ENCODE measurements at regions not wholly inside any gene's neighbourhood (a gene's known extent, or its start where the extent isn't known, plus 50 kb on each side); places are given as distances from the start of the nearest gene placed in this dataset.

DNA sequence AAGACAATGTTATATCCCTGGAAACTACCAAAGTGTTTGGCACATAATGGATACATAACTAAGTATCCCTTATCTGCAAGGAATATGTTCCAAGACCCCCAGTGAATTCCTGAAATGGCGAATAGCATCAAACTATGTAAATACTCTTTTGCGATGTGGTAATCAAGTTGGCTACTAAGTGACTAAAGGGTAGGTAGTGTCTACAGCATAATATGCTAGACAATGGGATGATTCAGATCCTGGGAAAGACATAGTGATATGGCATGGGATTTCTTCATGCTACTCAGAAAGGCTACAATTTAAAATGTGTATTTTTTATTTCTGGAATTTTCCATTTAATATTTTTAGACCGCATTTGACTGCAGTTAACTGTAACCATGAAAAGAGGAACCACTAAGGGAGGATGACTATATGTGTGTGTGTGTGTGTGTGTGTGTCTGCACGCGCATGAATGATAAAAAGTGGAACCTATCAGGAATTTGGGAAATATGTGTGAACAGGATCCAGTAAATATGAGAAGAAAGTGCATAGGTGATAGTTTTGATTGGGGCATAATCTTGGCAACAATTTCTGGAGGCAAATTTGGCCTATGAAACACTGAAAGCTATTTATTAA is 1899.9 kb downstream of the NCAM2 start (continued):
- TF ChIP-seq SIX5 (IDR thresholded peaks at IDR 0.05; ENCODE audit: low read depth, low read length, severe bottlenecking) (no peak), SIN3A (IDR thresholded peaks at IDR 0.05; ENCODE audit: low read depth, low read length) (no peak)
- TF ChIP-seq, protein P1, sequence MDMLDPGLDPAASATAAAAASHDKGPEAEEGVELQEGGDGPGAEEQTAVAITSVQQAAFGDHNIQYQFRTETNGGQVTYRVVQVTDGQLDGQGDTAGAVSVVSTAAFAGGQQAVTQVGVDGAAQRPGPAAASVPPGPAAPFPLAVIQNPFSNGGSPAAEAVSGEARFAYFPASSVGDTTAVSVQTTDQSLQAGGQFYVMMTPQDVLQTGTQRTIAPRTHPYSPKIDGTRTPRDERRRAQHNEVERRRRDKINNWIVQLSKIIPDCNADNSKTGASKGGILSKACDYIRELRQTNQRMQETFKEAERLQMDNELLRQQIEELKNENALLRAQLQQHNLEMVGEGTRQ (IDR thresholded peaks at IDR 0.05; ENCODE audit: borderline replicate concordance, low read depth, low read length), result no peak
- TF ChIP-seq, protein P2, sequence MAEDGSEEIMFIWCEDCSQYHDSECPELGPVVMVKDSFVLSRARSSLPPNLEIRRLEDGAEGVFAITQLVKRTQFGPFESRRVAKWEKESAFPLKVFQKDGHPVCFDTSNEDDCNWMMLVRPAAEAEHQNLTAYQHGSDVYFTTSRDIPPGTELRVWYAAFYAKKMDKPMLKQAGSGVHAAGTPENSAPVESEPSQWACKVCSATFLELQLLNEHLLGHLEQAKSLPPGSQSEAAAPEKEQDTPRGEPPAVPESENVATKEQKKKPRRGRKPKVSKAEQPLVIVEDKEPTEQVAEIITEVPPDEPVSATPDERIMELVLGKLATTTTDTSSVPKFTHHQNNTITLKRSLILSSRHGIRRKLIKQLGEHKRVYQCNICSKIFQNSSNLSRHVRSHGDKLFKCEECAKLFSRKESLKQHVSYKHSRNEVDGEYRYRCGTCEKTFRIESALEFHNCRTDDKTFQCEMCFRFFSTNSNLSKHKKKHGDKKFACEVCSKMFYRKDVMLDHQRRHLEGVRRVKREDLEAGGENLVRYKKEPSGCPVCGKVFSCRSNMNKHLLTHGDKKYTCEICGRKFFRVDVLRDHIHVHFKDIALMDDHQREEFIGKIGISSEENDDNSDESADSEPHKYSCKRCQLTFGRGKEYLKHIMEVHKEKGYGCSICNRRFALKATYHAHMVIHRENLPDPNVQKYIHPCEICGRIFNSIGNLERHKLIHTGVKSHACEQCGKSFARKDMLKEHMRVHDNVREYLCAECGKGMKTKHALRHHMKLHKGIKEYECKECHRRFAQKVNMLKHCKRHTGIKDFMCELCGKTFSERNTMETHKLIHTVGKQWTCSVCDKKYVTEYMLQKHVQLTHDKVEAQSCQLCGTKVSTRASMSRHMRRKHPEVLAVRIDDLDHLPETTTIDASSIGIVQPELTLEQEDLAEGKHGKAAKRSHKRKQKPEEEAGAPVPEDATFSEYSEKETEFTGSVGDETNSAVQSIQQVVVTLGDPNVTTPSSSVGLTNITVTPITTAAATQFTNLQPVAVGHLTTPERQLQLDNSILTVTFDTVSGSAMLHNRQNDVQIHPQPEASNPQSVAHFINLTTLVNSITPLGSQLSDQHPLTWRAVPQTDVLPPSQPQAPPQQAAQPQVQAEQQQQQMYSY (CRISPR knock-in tag; IDR thresholded peaks at IDR 0.05), result no peak
- TF ChIP-seq, protein P3, sequence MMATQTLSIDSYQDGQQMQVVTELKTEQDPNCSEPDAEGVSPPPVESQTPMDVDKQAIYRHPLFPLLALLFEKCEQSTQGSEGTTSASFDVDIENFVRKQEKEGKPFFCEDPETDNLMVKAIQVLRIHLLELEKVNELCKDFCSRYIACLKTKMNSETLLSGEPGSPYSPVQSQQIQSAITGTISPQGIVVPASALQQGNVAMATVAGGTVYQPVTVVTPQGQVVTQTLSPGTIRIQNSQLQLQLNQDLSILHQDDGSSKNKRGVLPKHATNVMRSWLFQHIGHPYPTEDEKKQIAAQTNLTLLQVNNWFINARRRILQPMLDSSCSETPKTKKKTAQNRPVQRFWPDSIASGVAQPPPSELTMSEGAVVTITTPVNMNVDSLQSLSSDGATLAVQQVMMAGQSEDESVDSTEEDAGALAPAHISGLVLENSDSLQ (IDR thresholded peaks at IDR 0.05), result no peak

DNA sequence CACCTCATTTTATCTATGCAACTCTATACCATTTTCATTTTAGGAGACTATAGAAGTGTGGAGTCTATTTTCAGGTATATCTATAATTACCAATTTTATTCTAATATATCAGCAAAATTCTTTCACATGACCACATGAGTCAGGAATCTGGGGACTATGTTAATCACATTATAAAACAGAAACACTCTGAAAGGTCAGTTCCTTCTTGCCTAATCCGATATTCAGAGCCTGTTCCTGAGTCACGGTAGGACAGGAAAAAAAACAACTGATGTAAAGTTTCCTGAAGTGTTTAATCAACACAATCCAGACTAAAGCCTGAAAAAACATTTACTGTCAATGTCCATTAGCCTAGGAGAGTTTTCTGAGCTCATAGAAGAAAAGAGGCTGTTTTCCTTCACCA is 1902.3 kb downstream of the NCAM2 start:
- SMC1A ChIA-PET (ENCODE audit: uncharacterized antibody, unreplicated experiment), result no interaction called here
- POLR2A ChIA-PET, result no interaction called here
- H3K79me2 ChIP-seq (ENCODE audit: control insufficient read depth, insufficient read depth, low read length), result no peaks in the 10 kb centered on the region

More for the DNA sequence above, 1902.3 kb downstream of the NCAM2 start:
- no peak overlapping the region for H2AFZ ChIP-seq (ENCODE audit: control insufficient read depth, low read depth, low read length)
- TF ChIP-seq IKZF2 (IDR thresholded peaks at IDR 0.05), result no peak
- TF ChIP-seq, protein P4, sequence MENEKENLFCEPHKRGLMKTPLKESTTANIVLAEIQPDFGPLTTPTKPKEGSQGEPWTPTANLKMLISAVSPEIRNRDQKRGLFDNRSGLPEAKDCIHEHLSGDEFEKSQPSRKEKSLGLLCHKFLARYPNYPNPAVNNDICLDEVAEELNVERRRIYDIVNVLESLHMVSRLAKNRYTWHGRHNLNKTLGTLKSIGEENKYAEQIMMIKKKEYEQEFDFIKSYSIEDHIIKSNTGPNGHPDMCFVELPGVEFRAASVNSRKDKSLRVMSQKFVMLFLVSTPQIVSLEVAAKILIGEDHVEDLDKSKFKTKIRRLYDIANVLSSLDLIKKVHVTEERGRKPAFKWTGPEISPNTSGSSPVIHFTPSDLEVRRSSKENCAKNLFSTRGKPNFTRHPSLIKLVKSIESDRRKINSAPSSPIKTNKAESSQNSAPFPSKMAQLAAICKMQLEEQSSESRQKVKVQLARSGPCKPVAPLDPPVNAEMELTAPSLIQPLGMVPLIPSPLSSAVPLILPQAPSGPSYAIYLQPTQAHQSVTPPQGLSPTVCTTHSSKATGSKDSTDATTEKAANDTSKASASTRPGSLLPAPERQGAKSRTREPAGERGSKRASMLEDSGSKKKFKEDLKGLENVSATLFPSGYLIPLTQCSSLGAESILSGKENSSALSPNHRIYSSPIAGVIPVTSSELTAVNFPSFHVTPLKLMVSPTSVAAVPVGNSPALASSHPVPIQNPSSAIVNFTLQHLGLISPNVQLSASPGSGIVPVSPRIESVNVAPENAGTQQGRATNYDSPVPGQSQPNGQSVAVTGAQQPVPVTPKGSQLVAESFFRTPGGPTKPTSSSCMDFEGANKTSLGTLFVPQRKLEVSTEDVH (IDR thresholded peaks at IDR 0.05; ENCODE audit: low read depth, partially characterized antibody), result no peak
- no peak for TF ChIP-seq RUNX3 (IDR thresholded peaks at IDR 0.05; ENCODE audit: low read length)
- no peak for TF ChIP-seq WRNIP1 (IDR thresholded peaks at IDR 0.05; ENCODE audit: borderline replicate concordance, low read depth, low read length)
- H3K36me3 ChIP-seq (ENCODE audit: control insufficient read depth in 2 of 2, insufficient read depth in 2 of 2, low read length in 1 of 2), result no peaks in the 10 kb centered on the region
- ChIA-PET CTCF (no interaction called here), RAD21 (ENCODE audit: unreplicated experiment) (no interaction called here)
- H4K20me1 ChIP-seq (ENCODE audit: control insufficient read depth, insufficient read depth), result no peaks in the 10 kb centered on the region
- FAIRE-seq, result no peak
- H3K27me3 ChIP-seq (replicated peaks in 1 of 2; ENCODE audit: control insufficient read depth in 2 of 2, insufficient read depth in 2 of 2, low read length in 1 of 2), result no peaks in the 10 kb centered on the region
- H3K4me2 ChIP-seq (ENCODE audit: control insufficient read depth, insufficient read depth), result no peak overlapping the region
- H3K4me1 ChIP-seq (ENCODE audit: control insufficient read depth, insufficient read depth, low read length), result no peaks in the 10 kb centered on the region
- no peak for ATAC-seq
- 3% methylated on average over 2 of the region's 2 CpGs for WGBS (ENCODE audit: insufficient coverage, insufficient replicate concordance, low lambda C conversion rate, missing lambda C conversion rate)
- no peak overlapping the region for H3K9ac ChIP-seq (ENCODE audit: control insufficient read depth, insufficient read depth, low read length)
- BruUV-seq (replicated peaks), result no TSS peak
- no peak overlapping the region for H3K27ac ChIP-seq (ENCODE audit: control insufficient read depth, insufficient read depth)
- no peak for DNase-seq (ENCODE audit: low read depth, low spot score)
- in situ Hi-C loops (cut with MboI) (no loop called here), intact Hi-C loops (cut with micrococcal nuclease; ENCODE audit: unreplicated experiment) (no loop called here)
- H3K4me3 ChIP-seq, result no peak overlapping the region
- no peaks in the 10 kb centered on the region; the same call in 2 of the 3 replicates for H3K9me3 ChIP-seq (replicated peaks; ENCODE audit: control insufficient read depth, insufficient read depth, low read length)
